Panc1 (cell line): ENCODE measurements at regions not wholly inside any gene's neighbourhood (a gene's known extent, or its start where the extent isn't known, plus 50 kb on each side); places are given as distances from the start of the nearest gene placed in this dataset.

ENCODE experiments used
- CTCF ChIP-seq: fragments of 450-650 bp; IDR thresholded peaks from 2 replicates; pipeline ENCODE4 v1.5.1; 2017; ENCODE audit warnings: mild to moderate bottlenecking
- POLR2AphosphoS5 ChIP-seq: IDR thresholded peaks from 2 replicates; pipeline ENCODE4 v1.6.1; 2012; ENCODE audit warnings: mild to moderate bottlenecking, low read depth, low read length, moderate library complexity
- SIN3A ChIP-seq: IDR thresholded peaks from 2 replicates; pipeline ENCODE4 v1.6.1; 2012; ENCODE audit warnings: low read depth, mild to moderate bottlenecking, low read length, moderate library complexity, borderline replicate concordance; ENCODE audit not compliant: insufficient read depth

- no peak for TF ChIP-seq CTCF
- TF ChIP-seq SIN3A = no peak
- TF ChIP-seq POLR2AphosphoS5 = no peak
Measured at GRCh38 chr13:85535316-85536084, 263.7 kb downstream of the SLITRK6 start.
